RCC 7860 (cell line): ENCODE measurements at regions not wholly inside any gene's neighbourhood (a gene's known extent, or its start where the extent isn't known, plus 50 kb on each side); places are given as distances from the start of the nearest gene placed in this dataset.
A peak's percentile ranks its signal among the peaks of the same experiment; 100 is the strongest.

Source experiments
- DNase-seq: peaks from one replicate; pipeline ENCODE4 v3.0.0-alpha.2; 2015; ENCODE audit warnings: low spot score
- FAIRE-seq: peaks from 2 replicates; lab custom pipeline; 2012; peaks lifted over from hg19 to GRCh38; lab: Jason Lieb, UNC

- FAIRE-seq (no peak), DNase-seq (no peak)
Measured at GRCh38 chr4:54359919-54360650, 131.0 kb downstream of the PDGFRA start.

- DNase-seq: no peak
- no peak for FAIRE-seq
Measured at GRCh38 chr4:54363037-54363436, 133.9 kb downstream of the PDGFRA start.

GRCh38 chr4:54365691-54366090 lies 136.6 kb downstream of the PDGFRA start:
- FAIRE-seq (no peak), DNase-seq (no peak)

GRCh38 chr4:54367059-54367458 lies 138.0 kb downstream of the PDGFRA start:
- no peak for FAIRE-seq
- DNase-seq: no peak

- no peak for FAIRE-seq
Measured at GRCh38 chr4:54368281-54369265, 139.5 kb downstream of the PDGFRA start.

GRCh38 chr4:54371173-54371572 lies 142.1 kb downstream of the PDGFRA start:
- peak; percentile 17 for DNase-seq

More at GRCh38 chr4:54368281-54369265, 139.5 kb downstream of the PDGFRA start:
- DNase-seq: no peak

GRCh38 chr4:54372951-54373350 lies 143.9 kb downstream of the PDGFRA start:
- FAIRE-seq (no peak), DNase-seq (no peak)

More at GRCh38 chr4:54371173-54371572, 142.1 kb downstream of the PDGFRA start:
- no peak for FAIRE-seq

DNA sequence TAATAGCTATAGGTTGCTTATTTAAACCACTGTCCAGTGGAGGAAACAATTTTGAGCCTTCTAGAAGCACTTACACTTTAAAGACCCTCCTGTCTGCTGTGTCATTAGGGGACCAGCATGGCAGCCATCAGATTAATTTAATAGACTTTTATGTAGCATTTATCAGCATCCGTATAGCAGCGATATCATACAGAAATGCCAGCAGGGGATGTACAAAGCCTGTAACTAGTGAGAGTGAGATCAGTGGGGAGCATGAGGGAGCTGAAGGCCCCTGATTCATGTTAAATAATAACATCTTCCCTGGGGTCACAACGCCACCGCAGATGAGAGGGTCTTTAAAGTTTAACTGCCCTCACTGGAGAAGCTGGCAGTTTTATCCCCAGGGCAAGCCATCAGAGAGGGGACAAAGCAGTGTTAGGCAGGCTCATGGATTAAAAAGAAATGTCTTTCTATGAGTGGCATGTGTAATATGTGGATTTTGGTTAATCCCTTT lies 144.7 kb downstream of the PDGFRA start:
- FAIRE-seq (no peak), DNase-seq (no peak)

DNA sequence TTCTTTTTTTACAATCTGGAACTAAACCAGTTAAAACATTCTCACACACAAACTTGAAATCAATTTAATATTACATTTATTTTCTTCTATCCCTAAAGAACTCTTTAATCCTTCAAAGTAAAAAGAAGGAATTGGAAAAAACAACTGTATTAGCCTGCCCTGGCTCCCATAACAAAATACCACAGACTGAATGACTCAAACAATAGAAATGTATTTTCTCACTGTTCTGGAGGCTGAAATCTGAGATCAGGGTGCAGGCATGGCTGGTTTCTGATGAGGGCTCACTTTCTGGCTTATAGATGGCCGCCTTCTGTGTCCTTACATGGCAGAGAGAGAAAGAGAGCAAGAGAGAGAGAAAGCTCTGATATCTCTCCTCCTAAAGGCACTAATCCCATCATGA lies 149.4 kb downstream of the PDGFRA start:
- FAIRE-seq: no peak
- peak; percentile 62 for DNase-seq

DNA sequence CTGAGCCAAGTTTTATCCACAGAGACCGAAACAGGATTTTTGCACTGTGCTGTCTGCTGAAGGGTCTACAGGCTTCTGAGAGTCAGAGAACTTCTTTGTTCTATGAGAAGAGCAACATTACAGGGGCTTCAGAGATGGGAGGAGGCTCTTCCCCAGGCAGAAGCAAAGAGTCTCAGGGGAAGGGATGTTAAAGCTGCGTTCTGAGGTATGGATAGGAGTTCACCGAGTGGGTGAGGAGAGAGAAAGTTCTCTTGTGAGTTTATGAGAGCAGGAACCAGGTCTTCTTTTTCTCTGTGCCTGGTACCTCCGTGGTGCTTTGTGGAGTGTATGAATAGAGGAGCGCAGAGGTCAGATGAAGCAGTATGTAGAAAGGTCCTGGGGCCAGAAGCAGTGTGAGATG lies 155.1 kb downstream of the PDGFRA start:
- no peak for DNase-seq
- FAIRE-seq: no peak

DNA sequence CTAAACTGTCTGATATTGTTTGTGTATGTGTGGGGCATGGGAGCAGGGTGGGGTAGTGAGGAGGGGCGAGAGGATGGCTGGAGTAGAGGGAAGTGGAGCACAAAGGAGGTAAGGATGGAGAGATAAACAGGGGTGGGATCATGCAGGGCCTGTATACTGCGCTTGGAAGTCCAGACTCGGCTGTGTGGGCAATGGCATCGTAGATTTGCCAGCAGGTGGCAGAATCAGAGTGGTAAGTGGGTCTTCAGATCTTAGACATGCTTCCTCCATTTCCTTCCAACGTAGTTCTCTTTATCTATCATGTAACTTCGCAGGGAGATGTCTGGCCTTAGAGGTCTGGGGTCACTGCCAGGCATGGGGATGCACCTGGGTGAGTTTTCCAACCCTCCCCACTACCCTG lies 155.5 kb downstream of the PDGFRA start:
- DNase-seq: peak; percentile 32

DNA sequence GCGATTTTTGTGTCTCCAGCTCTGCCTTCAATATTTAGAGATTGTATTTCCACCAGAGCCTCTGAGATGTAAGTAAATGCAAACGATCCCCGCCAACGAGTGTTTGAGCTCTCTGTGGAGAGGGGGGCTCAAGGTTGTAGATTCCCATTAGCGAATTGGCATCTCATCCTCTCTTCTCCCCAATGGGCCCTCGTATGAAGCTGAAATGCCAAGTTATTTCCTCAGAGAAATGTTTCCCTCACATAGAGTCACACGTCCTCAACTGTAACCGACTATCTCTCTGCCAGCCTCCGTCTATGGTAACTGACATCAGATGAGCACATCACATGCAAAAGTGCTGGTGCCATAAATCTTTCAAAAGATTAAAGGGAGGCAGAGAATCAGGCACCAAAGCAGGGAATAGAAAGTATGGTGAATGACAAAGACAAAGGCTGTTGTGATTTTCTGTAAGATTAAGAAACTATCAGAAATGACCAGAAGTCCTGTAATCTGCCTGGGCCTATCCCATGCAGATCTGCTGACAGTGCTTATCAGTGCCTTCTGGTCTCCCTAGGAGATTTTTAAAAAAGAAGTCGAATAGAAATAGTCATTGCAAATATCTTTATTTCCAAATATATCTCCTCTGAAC lies 157.1 kb downstream of the PDGFRA start:
- no peak for DNase-seq
- no peak for FAIRE-seq

More for the DNA sequence above, 155.5 kb downstream of the PDGFRA start:
- no peak for FAIRE-seq

DNA sequence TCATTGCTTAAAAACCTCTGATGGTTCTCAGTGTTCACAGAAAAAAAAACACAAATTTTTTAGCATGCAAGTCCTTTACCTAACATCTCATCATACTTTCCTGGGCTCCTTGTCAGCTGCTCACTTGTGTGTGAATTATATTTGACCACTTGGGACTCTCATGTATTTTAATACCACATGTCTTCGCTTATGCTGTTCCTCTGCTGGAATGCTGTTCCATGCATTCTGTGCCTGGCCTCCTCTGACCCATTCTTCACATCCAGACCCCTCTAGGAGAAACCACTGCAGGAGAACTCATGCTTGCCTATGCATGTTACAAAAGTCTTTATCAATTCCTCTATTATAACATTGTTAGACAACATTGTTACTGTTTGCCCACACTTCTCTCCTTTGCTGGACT lies 157.6 kb downstream of the PDGFRA start:
- FAIRE-seq (no peak), DNase-seq (no peak)

DNA sequence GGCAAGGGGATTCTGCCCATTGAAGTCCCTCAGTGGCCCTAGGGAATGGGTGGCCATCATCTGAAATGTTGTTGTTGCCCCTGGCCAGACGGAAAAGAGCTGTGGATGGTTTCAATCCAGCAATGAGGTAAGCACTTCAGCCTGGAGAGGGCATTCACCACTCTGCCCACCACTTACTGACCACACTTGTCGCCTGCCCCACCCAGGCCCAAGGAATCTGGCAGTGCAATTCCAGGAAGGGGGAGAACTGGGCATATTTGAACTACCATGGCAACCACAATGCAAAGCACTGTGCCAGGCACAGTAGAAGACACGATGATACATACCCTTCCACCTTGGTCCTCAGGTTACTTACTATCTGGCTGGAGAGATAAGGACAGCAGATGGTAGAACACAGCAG lies 161.6 kb downstream of the PDGFRA start:
- DNase-seq (no peak), FAIRE-seq (no peak)

DNA sequence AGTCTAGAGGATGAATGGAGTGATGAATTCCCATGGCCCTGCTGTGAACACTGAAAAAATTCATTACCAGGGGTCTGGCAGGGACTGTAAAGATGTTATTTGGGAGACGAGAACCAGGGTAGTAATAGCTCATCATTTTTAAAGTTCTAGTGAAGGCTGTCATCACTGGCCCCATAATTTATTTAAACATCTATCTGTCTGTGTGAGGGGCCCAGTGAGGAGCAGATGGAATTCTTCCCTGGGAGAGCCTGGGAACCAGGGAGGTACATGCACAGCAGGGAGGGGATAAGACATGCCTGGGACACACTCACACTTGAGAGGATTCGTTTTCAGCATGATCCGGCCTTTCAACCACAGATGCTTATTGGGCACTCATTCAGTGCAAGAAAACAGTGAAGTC lies 162.0 kb downstream of the PDGFRA start:
- DNase-seq (no peak), FAIRE-seq (no peak)

GRCh38 chr4:54392479-54392878 lies 163.4 kb downstream of the PDGFRA start:
- no peak for FAIRE-seq
- DNase-seq: no peak

GRCh38 chr4:54393243-54393642 lies 164.2 kb downstream of the PDGFRA start:
- DNase-seq (no peak), FAIRE-seq (no peak)

- no peak for DNase-seq
- no peak for FAIRE-seq
Measured at GRCh38 chr4:54395013-54395527, 166.0 kb downstream of the PDGFRA start.

DNA sequence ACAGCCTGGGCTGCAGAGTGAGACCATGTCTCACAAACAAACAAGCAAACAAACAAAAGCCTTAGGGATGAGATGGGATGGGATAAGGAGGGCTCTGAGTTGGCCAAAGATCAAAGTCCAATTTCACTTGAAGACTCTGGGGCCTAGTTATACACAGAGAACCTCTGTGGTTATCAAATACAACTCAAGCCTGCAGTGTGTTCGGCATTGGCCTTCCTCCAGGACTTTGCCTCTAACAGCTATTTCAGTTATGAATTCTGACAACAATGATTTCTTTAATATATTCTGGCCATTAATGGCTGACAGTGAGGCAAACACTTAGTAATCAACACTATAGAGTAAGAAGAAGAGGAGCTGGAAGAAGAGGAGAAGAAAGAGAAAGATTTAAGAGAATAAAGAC lies 171.1 kb downstream of the PDGFRA start:
- DNase-seq (no peak), FAIRE-seq (no peak)

DNA sequence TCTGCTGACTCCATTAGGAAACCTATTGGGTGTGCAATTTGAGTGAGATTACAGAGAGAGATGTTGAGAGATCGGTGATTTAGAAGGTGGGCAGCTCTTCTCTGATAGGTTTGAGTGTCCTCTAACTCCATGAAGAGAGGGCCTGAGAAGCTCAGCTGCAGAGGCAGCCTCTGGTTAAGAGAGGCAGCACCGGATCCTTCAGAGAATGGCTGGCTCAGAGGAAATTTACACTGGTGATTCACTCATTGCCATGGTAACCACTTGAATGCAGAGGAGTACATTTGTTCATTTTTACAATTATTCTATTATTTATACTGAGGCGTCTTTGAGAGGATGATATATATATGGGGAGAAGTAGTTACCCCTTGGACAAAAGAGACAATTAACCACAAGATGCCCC lies 171.7 kb downstream of the PDGFRA start:
- DNase-seq (peak; percentile 62), FAIRE-seq (no peak)
